Keratinocyte (primary cell): ENCODE measurements at regions not wholly inside any gene's neighbourhood (a gene's known extent, or its start where the extent isn't known, plus 50 kb on each side); places are given as distances from the start of the nearest gene placed in this dataset.

Experiments used
- DNase-seq: peaks from one replicate; pipeline ENCODE4 v3.0.0-alpha.2; 2011; ENCODE audit warnings: low read depth, missing footprints, low spot score
- FAIRE-seq: peaks from 2 replicates; lab custom pipeline; 2011; peaks lifted over from hg19 to GRCh38; lab: Jason Lieb, UNC
- H2AFZ ChIP-seq: 2 replicates; pipeline ENCODE4 v1.6.0; 2012; ENCODE audit warnings: low read length, control low read depth, inconsistent platforms; ENCODE audit not compliant: control insufficient read depth
- H3K27ac ChIP-seq: 2 replicates; pipeline ENCODE4 v1.5.1; 2011; ENCODE audit warnings: low read length; ENCODE audit not compliant: control insufficient read depth, insufficient read depth
- H3K27me3 ChIP-seq: 3 replicates; pipeline ENCODE4 v1.6.0; 2011; ENCODE audit warnings: low read length; ENCODE audit not compliant: control insufficient read depth, insufficient read depth; ENCODE audit errors: extremely low read depth
- H3K36me3 ChIP-seq, 2 experiments: 2 replicates in 1 of 2; 3 replicates in 1 of 2; pipeline ENCODE4 v1.5.1; 2011; ENCODE audit warnings: low read length in 2 of 2, mild to moderate bottlenecking in 1 of 2; ENCODE audit not compliant: control insufficient read depth in 2 of 2, insufficient read depth in 2 of 2; ENCODE audit errors: extremely low read depth in 1 of 2
- H3K4me1 ChIP-seq: 3 replicates; pipeline ENCODE4 v1.5.1; 2011; ENCODE audit warnings: low read length; ENCODE audit not compliant: control insufficient read depth, insufficient read depth; ENCODE audit errors: extremely low read depth
- H3K4me2 ChIP-seq: 3 replicates; pipeline ENCODE4 v1.6.0; 2011; ENCODE audit warnings: low read depth, low read length; ENCODE audit not compliant: control insufficient read depth, insufficient read depth; ENCODE audit errors: extremely low read depth
- H3K4me3 ChIP-seq, 3 experiments: fragments of 200-600 bp in 1 of 3; sonication (generic) in 1 of 3; 2 replicates in 2 of 3; 3 replicates in 1 of 3; pipeline ENCODE4 v1.5.1; 2011 to 2016; ENCODE audit warnings: low read length in 3 of 3, mild to moderate bottlenecking in 3 of 3, control low read depth in 2 of 3, inconsistent platforms in 1 of 3, low read depth in 1 of 3, mixed read lengths in 1 of 3, mixed run types in 1 of 3, moderate library complexity in 1 of 3; ENCODE audit not compliant: control insufficient read depth in 2 of 3, insufficient read depth in 2 of 3; ENCODE audit errors: extremely low read depth in 1 of 3
- H3K79me2 ChIP-seq: 2 replicates; pipeline ENCODE4 v1.6.0; 2012; ENCODE audit warnings: low read length; ENCODE audit not compliant: control insufficient read depth, insufficient read depth
- H3K9ac ChIP-seq: 3 replicates; pipeline ENCODE4 v1.6.0; 2011; ENCODE audit warnings: low read length; ENCODE audit not compliant: control insufficient read depth, insufficient read depth; ENCODE audit errors: extremely low read depth
- H3K9me1 ChIP-seq: 3 replicates; pipeline ENCODE4 v1.6.0; 2011; ENCODE audit warnings: low read length; ENCODE audit not compliant: control insufficient read depth, insufficient read depth; ENCODE audit errors: extremely low read depth
- H3K9me3 ChIP-seq: 2 replicates; pipeline ENCODE4 v1.5.1; 2012; ENCODE audit warnings: low read depth, low read length; ENCODE audit not compliant: control insufficient read depth
- H4K20me1 ChIP-seq: 3 replicates; pipeline ENCODE4 v1.6.0; 2011; ENCODE audit warnings: low read length; ENCODE audit not compliant: control insufficient read depth, insufficient read depth; ENCODE audit errors: extremely low read depth
- CTCF ChIP-seq, 3 experiments: IDR thresholded peaks in 1 of 3; conservative IDR thresholded peaks in 1 of 3; optimal IDR thresholded peaks in 1 of 3; 2 replicates in 2 of 3; 3 replicates in 1 of 3; pipeline versions ENCODE3 to v1.5.1; 2011; ENCODE audit warnings: low read length in 3 of 3, mild to moderate bottlenecking in 3 of 3, moderate library complexity in 2 of 3, control low read depth in 1 of 3, inconsistent platforms in 1 of 3; ENCODE audit not compliant: insufficient read depth in 2 of 3; ENCODE audit errors: extremely low read depth in 1 of 3
- EZH2 ChIP-seq: IDR thresholded peaks from one replicate; pipeline ENCODE4 v1.6.1; 2012; ENCODE audit warnings: inconsistent platforms, mild to moderate bottlenecking, low read length, moderate library complexity
- dilution Hi-C: fragments of 300-500 bp; cut with MboI; formaldehyde crosslinking; loops from one replicate; pipeline ENCODE4 v1.7.0; 2020; ENCODE audit warnings: low sequenced_read_pairs; ENCODE audit not compliant: extremely low pct_ligation_motif_present

GRCh38 chr2:120601566-120601965, 134.1 kb upstream of the GLI2 start:
- no peaks in the 10 kb centered on the region for H3K36me3 ChIP-seq
- no peak overlapping the region for H3K4me2 ChIP-seq
- no peaks in the 10 kb centered on the region for H3K9me1 ChIP-seq
- dilution Hi-C loops: no loop called here
- no peak overlapping the region for H2AFZ ChIP-seq
- no peaks in the 10 kb centered on the region for H4K20me1 ChIP-seq
- DNase-seq (no peak), FAIRE-seq (no peak)
- no peak overlapping the region for H3K4me3 ChIP-seq
- no peak overlapping the region for H3K27ac ChIP-seq
- no peaks in the 10 kb centered on the region for H3K79me2 ChIP-seq
- H3K27me3 ChIP-seq: no peaks in the 10 kb centered on the region
- no peak overlapping the region for H3K9ac ChIP-seq
- TF ChIP-seq EZH2 (no peak), CTCF (optimal IDR thresholded peaks at IDR 0.05 in 1 of 3, IDR thresholded peaks at IDR 0.05 in 1 of 3, conservative IDR thresholded peaks at IDR 0.05 in 1 of 3; ENCODE audit: extremely low read depth in 1 of 3, insufficient read depth in 2 of 3, low read length in 3 of 3) (no peak)
- no peaks in the 10 kb centered on the region for H3K9me3 ChIP-seq
- H3K4me1 ChIP-seq: peaks cover 3% of the 10 kb centered on the region

GRCh38 chr2:120602251-120602650, 133.4 kb upstream of the GLI2 start:
- no peaks in the 10 kb centered on the region for H4K20me1 ChIP-seq
- no peak overlapping the region for H2AFZ ChIP-seq
- no peak overlapping the region for H3K4me3 ChIP-seq
- H3K36me3 ChIP-seq: no peaks in the 10 kb centered on the region
- H3K27ac ChIP-seq: no peak overlapping the region
- no peak for FAIRE-seq
- no peaks in the 10 kb centered on the region for H3K79me2 ChIP-seq
- H3K4me1 ChIP-seq: peaks cover 3% of the 10 kb centered on the region
- H3K9ac ChIP-seq: no peak overlapping the region
- no peak overlapping the region for H3K4me2 ChIP-seq
- no peaks in the 10 kb centered on the region for H3K9me3 ChIP-seq
- TF ChIP-seq CTCF (optimal IDR thresholded peaks at IDR 0.05 in 1 of 3, IDR thresholded peaks at IDR 0.05 in 1 of 3, conservative IDR thresholded peaks at IDR 0.05 in 1 of 3; ENCODE audit: extremely low read depth in 1 of 3, insufficient read depth in 2 of 3, low read length in 3 of 3) (no peak), EZH2 (no peak)
- dilution Hi-C loops: no loop called here
- no peaks in the 10 kb centered on the region for H3K27me3 ChIP-seq
- no peaks in the 10 kb centered on the region for H3K9me1 ChIP-seq
- DNase-seq: no peak
